Urothelium cell line (cell line): ENCODE measurements at regions not wholly inside any gene's neighbourhood (a gene's known extent, or its start where the extent isn't known, plus 50 kb on each side); places are given as distances from the start of the nearest gene placed in this dataset.

Experiments used
- DNase-seq: peaks from one replicate; pipeline ENCODE4 v3.0.0; 2011; ENCODE audit warnings: low spot score, mixed read lengths
- FAIRE-seq: peaks from 2 replicates; lab custom pipeline; 2011; peaks lifted over from hg19 to GRCh38; lab: Jason Lieb, UNC

GRCh38 chrX:20487227-20487626 is 220.5 kb upstream of the RPS6KA3 start:
- DNase-seq = no peak
- FAIRE-seq = no peak

GRCh38 chrX:20481632-20482031 is 214.9 kb upstream of the RPS6KA3 start:
- FAIRE-seq = no peak
- no peak for DNase-seq

DNA sequence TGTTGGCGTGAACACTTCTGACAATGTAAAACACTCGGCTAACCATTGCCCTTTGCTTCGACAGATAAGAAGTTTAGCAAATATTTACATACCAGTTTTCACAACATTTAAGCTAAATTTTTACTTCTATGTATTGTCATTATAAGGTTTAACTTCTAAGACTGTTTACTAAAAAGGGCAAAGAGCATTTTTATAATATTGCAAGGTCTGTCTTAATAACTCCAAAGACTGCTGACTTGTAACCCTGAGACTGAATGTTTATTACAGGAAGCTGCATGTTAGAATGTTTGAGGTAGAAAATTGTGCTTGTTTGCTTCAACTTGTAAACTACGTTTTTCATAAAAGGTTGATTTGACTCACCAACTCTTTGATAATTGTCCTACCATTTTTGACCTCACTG is 213.2 kb upstream of the RPS6KA3 start:
- no peak for FAIRE-seq
- DNase-seq = no peak

DNA sequence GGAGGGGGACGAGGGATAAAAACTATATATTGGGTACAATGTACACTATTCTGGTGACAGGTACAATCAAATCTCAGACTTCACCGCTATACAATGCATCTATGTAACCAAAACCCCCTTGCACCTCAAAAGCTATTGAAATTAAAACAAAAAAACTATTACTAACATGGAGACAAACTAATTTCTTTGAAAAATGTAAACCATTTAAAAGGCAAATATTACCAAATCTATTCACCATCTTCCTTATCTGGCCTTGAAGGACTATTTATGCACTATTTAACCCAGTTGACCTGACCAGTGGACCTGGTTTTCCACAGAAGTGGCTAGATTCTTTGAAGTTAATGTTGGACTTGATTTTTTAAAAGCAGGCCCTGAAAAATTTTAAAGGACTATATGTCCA is 212.3 kb upstream of the RPS6KA3 start:
- DNase-seq (no peak), FAIRE-seq (no peak)

- FAIRE-seq (no peak), DNase-seq (no peak)
Measured at GRCh38 chrX:20477836-20478524, 211.3 kb upstream of the RPS6KA3 start.

- FAIRE-seq = no peak
Measured at GRCh38 chrX:20477219-20477618, 210.5 kb upstream of the RPS6KA3 start.

GRCh38 chrX:20472620-20473258 is 206.0 kb upstream of the RPS6KA3 start:
- DNase-seq (no peak), FAIRE-seq (no peak)

More at GRCh38 chrX:20477219-20477618, 210.5 kb upstream of the RPS6KA3 start:
- no peak for DNase-seq

DNA sequence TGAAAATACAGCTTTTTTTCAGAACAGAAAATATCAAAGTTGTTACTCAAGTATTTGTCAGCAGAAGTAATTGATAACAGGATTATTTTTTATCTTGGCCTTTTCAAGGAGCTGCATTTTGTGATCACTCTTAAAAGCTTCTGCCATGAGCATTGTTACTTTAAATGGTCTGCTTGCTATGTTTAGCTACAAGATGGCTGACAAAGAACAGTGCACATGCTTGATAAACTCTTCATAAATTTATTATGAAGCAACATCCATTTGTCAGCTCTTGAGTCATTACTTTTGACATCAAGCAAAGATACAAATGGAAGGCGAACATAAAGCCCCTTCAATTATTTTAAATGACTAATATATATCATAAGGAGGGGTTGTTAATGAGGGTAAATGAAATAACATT is 205.4 kb upstream of the RPS6KA3 start:
- no peak for FAIRE-seq
- DNase-seq = no peak

DNA sequence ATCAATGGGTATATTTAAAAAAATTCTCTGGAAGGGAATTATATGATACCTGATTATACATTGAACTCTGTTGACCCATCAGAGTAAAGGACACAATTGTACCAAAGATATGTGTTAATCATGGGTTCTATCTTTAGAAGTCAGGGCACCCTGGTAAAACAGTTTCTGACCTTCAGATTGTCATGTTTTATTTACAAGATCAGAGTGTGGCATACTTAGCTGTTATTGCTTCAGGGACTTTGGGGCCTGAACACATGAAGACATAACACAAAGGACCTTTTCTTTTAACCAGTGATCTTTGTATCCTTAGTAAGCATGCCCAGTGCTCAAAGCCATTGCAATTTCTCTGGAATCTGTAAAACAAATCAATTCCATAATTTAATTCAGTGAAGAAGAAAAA is 204.8 kb upstream of the RPS6KA3 start:
- FAIRE-seq = no peak
- DNase-seq = no peak

DNA sequence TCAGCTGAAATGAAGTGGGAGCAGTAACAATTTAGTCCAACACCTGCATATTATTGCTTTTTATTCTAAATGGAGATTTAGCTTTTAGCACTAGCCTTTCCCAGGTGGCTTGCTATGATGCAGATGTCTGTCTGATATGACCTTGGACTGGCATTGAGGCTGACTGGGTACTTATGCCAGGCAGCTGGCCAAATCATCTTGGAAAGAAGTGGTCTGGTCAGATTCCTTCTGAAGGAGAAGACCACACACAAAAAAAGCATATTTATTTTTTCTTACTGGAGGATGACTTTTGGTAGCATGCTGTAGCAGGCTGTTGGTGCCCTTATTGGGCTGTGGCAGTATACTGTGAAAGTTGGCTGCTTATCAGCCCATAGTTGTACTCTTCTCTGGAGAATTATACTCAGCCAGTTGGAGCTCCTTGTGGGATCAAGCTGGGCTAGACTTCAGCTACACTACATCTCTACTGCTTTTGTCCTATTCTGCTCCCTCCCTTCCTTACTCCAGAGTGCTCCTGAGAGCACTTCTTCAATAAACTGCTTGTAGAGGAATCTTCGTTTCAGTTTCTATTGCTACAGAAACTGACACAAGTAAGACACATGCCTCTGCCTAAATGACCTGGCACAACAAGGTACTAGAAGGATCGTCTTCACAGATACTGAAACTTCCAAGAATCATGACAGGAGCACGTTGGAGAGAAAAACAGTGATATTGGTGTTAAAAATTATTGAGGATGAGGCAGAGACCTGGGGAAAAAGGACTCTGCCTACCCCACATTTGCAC is 196.8 kb upstream of the RPS6KA3 start:
- DNase-seq (no peak), FAIRE-seq (no peak)

- FAIRE-seq (no peak), DNase-seq (no peak)
Measured at GRCh38 chrX:20461576-20461975, 194.9 kb upstream of the RPS6KA3 start.

- no peak for FAIRE-seq
- no peak for DNase-seq
Measured at GRCh38 chrX:20461002-20461401, 194.3 kb upstream of the RPS6KA3 start.

- no peak for FAIRE-seq
- DNase-seq = no peak
Measured at GRCh38 chrX:20459410-20460350, 193.0 kb upstream of the RPS6KA3 start.

DNA sequence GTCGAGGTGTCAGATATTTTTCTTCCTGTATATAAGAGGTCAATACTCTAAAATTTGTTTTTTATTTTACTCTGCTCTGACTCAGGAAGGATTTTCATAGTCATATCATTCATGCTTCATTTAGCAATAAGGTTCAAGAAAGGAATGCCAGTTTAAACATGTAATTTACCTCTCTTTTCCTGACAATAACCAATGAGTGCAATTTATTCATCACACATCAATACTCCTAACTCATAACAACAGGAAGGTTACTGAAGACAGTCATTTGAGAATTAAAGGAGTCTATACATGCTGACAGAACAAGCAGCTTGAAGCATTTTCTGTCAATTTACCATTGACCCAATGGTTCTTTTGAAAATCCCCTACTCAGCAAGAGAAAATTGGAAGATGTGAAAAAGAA is 190.3 kb upstream of the RPS6KA3 start:
- DNase-seq (no peak), FAIRE-seq (no peak)

- DNase-seq (no peak), FAIRE-seq (no peak)
Measured at GRCh38 chrX:20455001-20455400, 188.3 kb upstream of the RPS6KA3 start.

DNA sequence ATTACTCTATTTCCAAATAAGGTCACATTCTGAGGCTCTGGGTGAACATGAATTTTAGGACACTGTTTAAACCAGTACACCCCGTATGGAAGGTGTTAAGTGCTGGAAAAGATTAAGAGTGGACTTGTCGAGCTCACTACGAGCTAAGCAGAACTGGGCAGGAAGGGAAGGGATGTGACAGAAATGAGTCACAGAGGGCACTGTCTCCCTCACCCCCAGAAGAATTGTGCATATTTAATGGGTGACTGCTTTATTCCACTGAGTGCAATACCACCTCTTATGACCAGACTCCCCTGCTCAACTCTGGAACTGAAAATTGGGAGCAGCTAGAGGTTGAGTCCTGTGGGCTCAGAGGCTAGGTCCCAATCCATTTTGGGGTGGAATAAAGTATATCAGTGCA is 187.4 kb upstream of the RPS6KA3 start:
- DNase-seq (no peak), FAIRE-seq (no peak)

DNA sequence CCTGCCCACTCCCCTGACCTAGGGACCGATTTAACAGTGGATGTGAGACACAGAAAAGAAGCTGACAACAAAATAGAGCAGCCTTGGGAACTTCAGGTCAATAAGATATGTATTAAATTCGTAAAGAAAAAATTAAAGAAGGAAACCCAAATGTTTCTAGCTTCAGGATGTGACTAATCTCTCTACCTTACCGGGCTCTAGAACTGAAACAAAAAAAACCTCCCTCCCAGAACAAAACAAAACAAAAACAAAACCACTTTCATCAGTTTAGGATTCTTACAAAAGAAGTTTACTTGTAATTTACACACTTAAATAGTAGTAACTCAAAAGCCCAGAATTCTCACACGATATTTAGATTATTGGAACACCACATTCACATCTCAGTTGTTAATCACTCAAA is 185.8 kb upstream of the RPS6KA3 start:
- DNase-seq (no peak), FAIRE-seq (no peak)

DNA sequence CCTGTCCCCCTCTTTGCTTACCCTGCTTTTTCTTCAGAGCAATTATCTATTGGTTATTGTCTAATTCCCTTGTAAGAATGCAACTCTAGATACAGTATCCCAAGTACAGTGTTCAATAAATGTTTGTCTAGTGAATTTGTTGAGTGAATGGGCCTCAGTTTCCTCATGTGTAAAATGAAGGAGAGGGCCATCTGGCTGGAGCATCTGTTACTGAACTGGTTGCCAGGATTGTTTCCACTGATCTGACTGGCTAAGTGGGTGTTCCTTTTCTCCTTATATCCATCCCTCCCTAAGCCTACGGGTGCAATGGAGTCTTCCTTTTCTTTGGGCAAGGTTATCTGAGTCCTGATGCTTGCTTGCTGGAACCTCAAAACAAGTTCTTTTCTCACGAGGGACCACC is 185.2 kb upstream of the RPS6KA3 start:
- FAIRE-seq (no peak), DNase-seq (no peak)

DNA sequence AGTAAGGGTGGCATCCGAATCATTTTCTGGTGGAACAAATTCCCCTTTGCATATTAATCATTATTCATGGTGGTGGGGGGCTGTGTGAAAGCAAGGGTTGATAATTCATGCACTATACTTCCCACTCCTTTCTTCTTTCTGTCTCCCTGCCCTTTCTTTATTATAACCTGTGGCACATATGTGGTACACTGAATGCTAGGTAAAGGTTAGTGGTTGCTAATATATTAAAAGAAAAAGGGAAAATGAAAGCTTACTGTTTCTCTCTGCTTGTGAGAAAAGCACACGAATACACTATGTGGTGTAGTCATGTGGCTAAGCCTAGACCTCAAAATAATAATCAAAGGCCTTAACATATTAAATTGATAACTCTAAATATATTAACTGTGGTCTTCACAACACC is 178.4 kb upstream of the RPS6KA3 start:
- no peak for DNase-seq
- FAIRE-seq = no peak

DNA sequence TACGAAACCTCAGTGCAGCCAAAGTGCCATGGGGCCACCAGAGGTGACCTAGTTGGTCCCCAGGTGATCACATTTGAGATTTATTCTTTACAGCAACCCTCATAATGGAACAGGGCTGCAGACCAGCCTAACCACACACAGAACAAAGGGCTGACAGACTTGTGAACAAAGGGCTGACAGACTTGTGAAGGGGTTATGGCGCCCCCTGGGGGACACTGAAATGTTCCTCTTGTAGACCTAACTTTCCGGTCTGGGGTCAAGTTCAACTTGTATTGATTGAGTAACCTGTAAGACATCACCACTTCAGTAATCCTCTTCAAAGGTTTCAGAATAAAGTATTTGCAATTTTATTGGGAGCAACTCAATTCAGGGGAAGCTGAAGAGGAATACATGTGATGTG is 175.9 kb upstream of the RPS6KA3 start:
- DNase-seq (peak; percentile 25), FAIRE-seq (no peak)

GRCh38 chrX:20441123-20441522 is 174.4 kb upstream of the RPS6KA3 start:
- FAIRE-seq (no peak), DNase-seq (no peak)
